Esophagus squamous epithelium (tissue), 4 donors: ENCODE measurements at regions not wholly inside any gene's neighbourhood (a gene's known extent, or its start where the extent isn't known, plus 50 kb on each side); places are given as distances from the start of the nearest gene placed in this dataset.

Experiments
- CTCF ChIP-seq, 6 experiments: fragments of 450-650 bp in 4 of 6; fragments of 200-600 bp in 2 of 6; sonication (generic) in 2 of 6; IDR thresholded peaks; one replicate each; pipeline ENCODE4 v1.5.1; 2016 to 2019; ENCODE audit warnings: antibody characterized with exemption in 6 of 6, mild to moderate bottlenecking in 4 of 6, moderate library complexity in 4 of 6
- POLR2A ChIP-seq, 4 donors: fragments of 450-650 bp; IDR thresholded peaks; one replicate each; pipeline ENCODE4 v1.6.1; 2017; ENCODE audit warnings: antibody characterized with exemption in 4 of 4, mild to moderate bottlenecking in 4 of 4, moderate library complexity in 3 of 4

- TF ChIP-seq CTCF (IDR thresholded peaks at IDR 0.05) (no peak), POLR2A (IDR thresholded peaks at IDR 0.05) (no peak)
Observed at GRCh38 chr3:181805703-181806102, 94.0 kb downstream of the SOX2 start.
